Mucosa of descending colon (tissue), 3 donors: ENCODE measurements at regions not wholly inside any gene's neighbourhood (a gene's known extent, or its start where the extent isn't known, plus 50 kb on each side); places are given as distances from the start of the nearest gene placed in this dataset.

Experiments
- ATAC-seq: fragments of 200-7000 bp; cut with Tn5 transposase; one replicate; pipeline ENCODE4 v1.9.1; 2020; ENCODE audit warnings: mild to moderate bottlenecking, moderate library complexity
- DNase-seq, 3 donors: peaks; one replicate each; pipeline ENCODE4 v3.0.0-alpha.2; 2020
- H3K36me3 ChIP-seq: fragments of 200-600 bp; one replicate; pipeline ENCODE4 v1.8.0; 2021; ENCODE audit warnings: low read depth, mild to moderate bottlenecking
- H3K4me1 ChIP-seq: fragments of 200-600 bp; one replicate; pipeline ENCODE4 v1.8.0; 2021; ENCODE audit warnings: low read depth, mild to moderate bottlenecking
- H3K4me3 ChIP-seq: fragments of 200-600 bp; one replicate; pipeline ENCODE4 v1.8.0; 2021; ENCODE audit warnings: mild to moderate bottlenecking
- H3K9me3 ChIP-seq: fragments of 200-600 bp; one replicate; pipeline ENCODE4 v1.8.0; 2021; ENCODE audit warnings: mild to moderate bottlenecking
- CTCF ChIP-seq: fragments of 200-600 bp; IDR thresholded peaks from one replicate; pipeline ENCODE4 v1.8.0; 2022; ENCODE audit warnings: antibody characterized with exemption, mild to moderate bottlenecking
- intact Hi-C, 2 donors: fragments of 100-400 bp; cut with DNase I in 1 of 2; cut with micrococcal nuclease in 1 of 2; formaldehyde crosslinking; loops; one replicate each; pipeline versions ENCODE4 v1.11.0 to v1.11.1; 2022; cut with DNase I, micrococcal nuclease
- donor health status: DM: no; HTN: no; CAD: no; lungs with moderate emphysema.
- donor health status: DM: no; HTN: no; CAD: no.
- donor health status: DM: no; HTN: yes; CAD: no.

GRCh38 chr13:75149776-75150175, 332.2 kb downstream of the TBC1D4 start:
- H3K4me3 ChIP-seq, result no peak overlapping the region
- no peak for DNase-seq
- intact Hi-C loops, result no loop called here
- no peaks in the 10 kb centered on the region for H3K36me3 ChIP-seq
- TF ChIP-seq CTCF, result no peak
- no peaks in the 10 kb centered on the region for H3K4me1 ChIP-seq
- no peak for ATAC-seq
- no peaks in the 10 kb centered on the region for H3K9me3 ChIP-seq

DNA sequence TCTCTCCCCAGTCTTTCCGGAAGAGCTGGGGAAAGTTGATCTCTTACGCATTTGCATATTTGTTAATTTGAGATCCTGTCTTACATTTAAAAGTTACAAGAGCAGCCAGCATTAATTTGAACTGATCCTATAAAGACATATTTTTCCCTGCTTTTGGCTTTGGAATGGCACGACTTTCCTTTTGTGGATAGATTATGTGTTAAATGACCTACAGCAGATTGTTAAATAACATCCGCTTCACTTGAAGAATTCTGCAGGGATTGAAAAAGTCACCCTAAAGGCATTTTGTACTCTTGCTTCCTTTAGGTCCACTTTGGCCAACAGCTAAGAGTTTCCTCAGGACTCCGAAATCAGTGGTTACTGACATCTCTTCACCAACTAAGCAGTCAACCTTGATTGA, 334.0 kb downstream of the TBC1D4 start:
- ATAC-seq, result no peak
- TF ChIP-seq CTCF, result no peak
- intact Hi-C loops, result no loop called here

GRCh38 chr13:75146436-75146835, 335.5 kb downstream of the TBC1D4 start:
- intact Hi-C loops, result no loop called here
- Histone ChIP-seq H3K4me3 (no peak overlapping the region), H3K36me3 (no peaks in the 10 kb centered on the region), H3K4me1 (no peaks in the 10 kb centered on the region), H3K9me3 (no peaks in the 10 kb centered on the region)
- ATAC-seq (no peak), DNase-seq (no peak)
- TF ChIP-seq CTCF, result no peak

More for the DNA sequence above, 334.0 kb downstream of the TBC1D4 start:
- H3K9me3 ChIP-seq, result no peaks in the 10 kb centered on the region
- H3K36me3 ChIP-seq, result no peaks in the 10 kb centered on the region
- no peak overlapping the region for H3K4me3 ChIP-seq
- no peaks in the 10 kb centered on the region for H3K4me1 ChIP-seq
- DNase-seq, result no peak

DNA sequence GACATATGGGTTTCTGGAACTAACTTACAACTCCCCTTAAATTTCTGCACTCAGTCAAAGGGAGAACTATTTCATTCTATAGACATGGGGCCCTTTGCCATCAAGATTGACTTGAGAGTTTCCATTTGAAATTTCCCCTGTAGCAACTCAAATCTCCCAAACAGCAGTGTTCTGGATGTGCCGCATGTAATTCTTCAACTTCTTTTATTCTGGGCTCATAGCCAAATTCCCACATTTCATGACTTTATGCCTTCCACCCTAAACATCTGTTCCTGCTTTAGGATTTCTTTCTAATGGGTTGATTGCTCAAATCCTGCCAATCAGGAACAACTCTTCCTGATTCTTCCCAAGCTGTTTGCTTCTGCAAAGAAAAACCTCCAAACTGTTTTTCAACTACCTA, 336.0 kb downstream of the TBC1D4 start:
- no peaks in the 10 kb centered on the region for H3K36me3 ChIP-seq
- H3K4me3 ChIP-seq, result no peak overlapping the region
- intact Hi-C loops, result no loop called here
- DNase-seq (no peak), ATAC-seq (no peak)
- no peaks in the 10 kb centered on the region for H3K9me3 ChIP-seq
- TF ChIP-seq CTCF, result no peak
- no peaks in the 10 kb centered on the region for H3K4me1 ChIP-seq

GRCh38 chr13:75139291-75139690, 342.7 kb downstream of the TBC1D4 start:
- intact Hi-C loops, result no loop called here
- peaks cover 8% of the 10 kb centered on the region for H3K9me3 ChIP-seq
- no peak overlapping the region for H3K4me3 ChIP-seq
- DNase-seq (no peak), ATAC-seq (no peak)
- no peak for TF ChIP-seq CTCF
- H3K36me3 ChIP-seq, result no peaks in the 10 kb centered on the region
- H3K4me1 ChIP-seq, result no peaks in the 10 kb centered on the region

- H3K9me3 ChIP-seq, result peaks cover 8% of the 10 kb centered on the region
- no peak for ATAC-seq
- H3K4me1 ChIP-seq, result no peaks in the 10 kb centered on the region
- intact Hi-C loops, result no loop called here
- H3K4me3 ChIP-seq, result no peak overlapping the region
- no peaks in the 10 kb centered on the region for H3K36me3 ChIP-seq
- TF ChIP-seq CTCF, result no peak
- DNase-seq, result no peak
These were observed 343.9 kb downstream of the TBC1D4 start for GRCh38 chr13:75137911-75138571.
